GM12878 (cell line): ENCODE measurements at regions not wholly inside any gene's neighbourhood (a gene's known extent, or its start where the extent isn't known, plus 50 kb on each side); places are given as distances from the start of the nearest gene placed in this dataset.

ENCODE experiments used
- TAF1 ChIP-seq: IDR thresholded peaks from 2 replicates; pipeline ENCODE4 v1.6.1; 2011; ENCODE audit warnings: mild to moderate bottlenecking, low read depth, low read length, borderline replicate concordance
- ZSCAN29 ChIP-seq: fragments of 450-650 bp; IDR thresholded peaks from 2 replicates; pipeline ENCODE4 v1.6.1; 2017; ENCODE audit warnings: mild to moderate bottlenecking, moderate library complexity
- TF ChIP-seq, protein P1 (sequence below), 3 experiments: IDR thresholded peaks in 2 of 3; conservative IDR thresholded peaks in 1 of 3; 2 replicates each; pipeline ENCODE4 v1.5.1; 2011; ENCODE audit warnings: low read depth in 3 of 3, low read length in 3 of 3, mild to moderate bottlenecking in 3 of 3, control low read depth in 2 of 3, moderate library complexity in 2 of 3, inconsistent platforms in 1 of 3, mixed read lengths in 1 of 3; ENCODE audit not compliant: control insufficient read depth in 2 of 3, insufficient read depth in 1 of 3; ENCODE audit errors: extremely low read depth in 1 of 3
- TF ChIP-seq, protein P2 (sequence below): IDR thresholded peaks from 2 replicates; pipeline ENCODE4 v1.6.1; 2012; ENCODE audit warnings: low read depth, low read length, improper control_type of control experiment

DNA sequence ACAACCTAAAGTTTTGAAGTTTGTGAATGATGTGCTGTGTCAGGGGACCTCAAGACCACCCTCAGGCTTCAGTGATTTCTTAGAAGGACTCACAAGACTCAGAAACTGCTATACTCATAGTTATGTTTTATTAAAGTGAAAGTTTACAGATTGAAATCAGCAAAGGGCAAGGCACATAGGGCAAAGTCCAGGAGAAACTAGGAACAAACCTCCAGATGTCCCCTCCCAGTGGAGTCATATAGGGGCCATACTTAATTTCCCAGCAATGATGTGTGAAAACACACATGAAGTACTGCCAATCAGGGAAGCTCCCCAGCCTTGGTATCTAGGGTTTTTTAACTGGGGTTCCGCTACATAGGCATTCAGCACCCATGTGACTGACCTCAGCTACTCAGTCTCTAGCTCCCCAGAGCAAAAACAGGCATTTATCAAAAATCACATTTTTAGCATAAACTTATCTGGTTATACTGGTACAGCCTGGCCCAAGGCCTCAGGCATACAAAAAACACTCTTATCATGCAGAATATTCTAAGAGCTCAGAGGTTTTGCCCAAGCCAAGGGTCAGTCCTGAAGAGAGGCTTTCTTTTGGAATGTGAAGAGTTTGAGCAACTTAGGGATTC is 74.7 kb upstream of the ANKRD55 start:
- TF ChIP-seq, protein P1, sequence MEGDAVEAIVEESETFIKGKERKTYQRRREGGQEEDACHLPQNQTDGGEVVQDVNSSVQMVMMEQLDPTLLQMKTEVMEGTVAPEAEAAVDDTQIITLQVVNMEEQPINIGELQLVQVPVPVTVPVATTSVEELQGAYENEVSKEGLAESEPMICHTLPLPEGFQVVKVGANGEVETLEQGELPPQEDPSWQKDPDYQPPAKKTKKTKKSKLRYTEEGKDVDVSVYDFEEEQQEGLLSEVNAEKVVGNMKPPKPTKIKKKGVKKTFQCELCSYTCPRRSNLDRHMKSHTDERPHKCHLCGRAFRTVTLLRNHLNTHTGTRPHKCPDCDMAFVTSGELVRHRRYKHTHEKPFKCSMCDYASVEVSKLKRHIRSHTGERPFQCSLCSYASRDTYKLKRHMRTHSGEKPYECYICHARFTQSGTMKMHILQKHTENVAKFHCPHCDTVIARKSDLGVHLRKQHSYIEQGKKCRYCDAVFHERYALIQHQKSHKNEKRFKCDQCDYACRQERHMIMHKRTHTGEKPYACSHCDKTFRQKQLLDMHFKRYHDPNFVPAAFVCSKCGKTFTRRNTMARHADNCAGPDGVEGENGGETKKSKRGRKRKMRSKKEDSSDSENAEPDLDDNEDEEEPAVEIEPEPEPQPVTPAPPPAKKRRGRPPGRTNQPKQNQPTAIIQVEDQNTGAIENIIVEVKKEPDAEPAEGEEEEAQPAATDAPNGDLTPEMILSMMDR (IDR thresholded peaks at IDR 0.05 in 2 of 3, conservative IDR thresholded peaks at IDR 0.05 in 1 of 3; ENCODE audit: control insufficient read depth in 2 of 3, extremely low read depth in 1 of 3, insufficient read depth in 1 of 3, low read depth in 3 of 3, low read length in 3 of 3): no peak
- TF ChIP-seq TAF1 (no peak), ZSCAN29 (no peak)
- TF ChIP-seq, protein P2, sequence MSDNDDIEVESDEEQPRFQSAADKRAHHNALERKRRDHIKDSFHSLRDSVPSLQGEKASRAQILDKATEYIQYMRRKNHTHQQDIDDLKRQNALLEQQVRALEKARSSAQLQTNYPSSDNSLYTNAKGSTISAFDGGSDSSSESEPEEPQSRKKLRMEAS: no peak
